B cell (primary cell): ENCODE measurements at regions not wholly inside any gene's neighbourhood (a gene's known extent, or its start where the extent isn't known, plus 50 kb on each side); places are given as distances from the start of the nearest gene placed in this dataset.

ENCODE experiments used
- ATAC-seq: fragments of 200-7000 bp; cut with Tn5 transposase; one replicate; pipeline ENCODE4 v1.10.0; 2021; ENCODE audit warnings: low read depth, mild to moderate bottlenecking, moderate number of reproducible peaks, moderate library complexity
- CTCF ChIA-PET: fragments of 350-600 bp; sonication (Branson Sonifier 250); formaldehyde crosslinking; loops from one replicate; lab custom pipeline; 2021; ENCODE audit warnings: antibody characterized with exemption, inconsistent platforms; lab: Charles Lee
- POLR2A ChIA-PET: fragments of 350-600 bp; sonication (Branson Sonifier 250); formaldehyde crosslinking; loops from one replicate; lab custom pipeline; 2021; ENCODE audit warnings: antibody characterized with exemption; lab: Charles Lee
- DNase-seq: peaks from one replicate; pipeline ENCODE4 v3.0.0; 2013
- H2AFZ ChIP-seq: 2 replicates; pipeline ENCODE4 v1.6.1; 2012; ENCODE audit warnings: mild to moderate bottlenecking, low read depth, low read length; ENCODE audit not compliant: insufficient read depth, poor library complexity, severe bottlenecking
- H3K27ac ChIP-seq, 2 donors: 1 replicate in 1 of 2; 2 replicates in 1 of 2; pipeline ENCODE4 v1.5.1; 2012 to 2013; ENCODE audit warnings: low read length in 2 of 2, mild to moderate bottlenecking in 2 of 2, moderate library complexity in 1 of 2
- H3K27me3 ChIP-seq, 4 experiments: fragments of 200-600 bp in 1 of 4; sonication (generic) in 1 of 4; replicated peaks in 1 of 4; 1 replicate in 2 of 4; 2 replicates in 2 of 4; pipeline versions ENCODE4 v1.6.1 to v1.7.0; 2013 to 2016; ENCODE audit warnings: low read length in 3 of 4, mild to moderate bottlenecking in 2 of 4, mixed read lengths in 1 of 4, moderate library complexity in 1 of 4; ENCODE audit not compliant: insufficient read depth in 4 of 4, control insufficient read depth in 3 of 4; ENCODE audit errors: control extremely low read depth in 1 of 4
- H3K36me3 ChIP-seq, 2 experiments: replicated peaks in 1 of 2; 1 replicate in 1 of 2; 2 replicates in 1 of 2; pipeline versions ENCODE4 v1.6.1 to v1.7.1; 2013; ENCODE audit warnings: low read length in 1 of 2; ENCODE audit not compliant: insufficient read depth in 2 of 2, control insufficient read depth in 1 of 2; ENCODE audit errors: control extremely low read depth in 1 of 2, extremely low read depth in 1 of 2
- H3K4me1 ChIP-seq, 2 donors: fragments of 200-600 bp in 1 of 2; sonication (generic) in 1 of 2; 1 replicate in 1 of 2; 2 replicates in 1 of 2; pipeline versions ENCODE4 v1.5.1 to v1.6.1; 2013 to 2017; ENCODE audit warnings: low read length in 2 of 2; ENCODE audit not compliant: control insufficient read depth in 2 of 2, insufficient read depth in 2 of 2
- H3K4me2 ChIP-seq: replicated peaks from 2 replicates; pipeline ENCODE3; 2012; ENCODE audit warnings: mild to moderate bottlenecking, low read depth, low read length; ENCODE audit not compliant: poor library complexity, severe bottlenecking
- H3K4me3 ChIP-seq, 5 experiments: fragments of 200-600 bp in 1 of 5; sonication (generic) in 1 of 5; 1 replicate in 3 of 5; 2 replicates in 2 of 5; pipeline versions ENCODE4 v1.5.1 to v1.7.0; 2011 to 2016; ENCODE audit warnings: low read length in 4 of 5, mild to moderate bottlenecking in 4 of 5, low read depth in 2 of 5, control low read depth in 1 of 5, moderate library complexity in 1 of 5; ENCODE audit not compliant: insufficient read depth in 1 of 5; ENCODE audit errors: control extremely low read depth in 1 of 5, extremely low read depth in 1 of 5
- H3K79me2 ChIP-seq: fragments of 200-600 bp; sonication (generic); one replicate; pipeline ENCODE4 v1.6.0; 2016; ENCODE audit warnings: low read length; ENCODE audit not compliant: control insufficient read depth, insufficient read depth
- H3K9ac ChIP-seq: fragments of 200-600 bp; sonication (generic); 2 replicates; pipeline ENCODE4 v1.6.1; 2017; ENCODE audit warnings: mild to moderate bottlenecking, low read length, moderate library complexity
- H3K9me3 ChIP-seq, 3 donors: one replicate each; pipeline versions ENCODE4 v1.6.1 to v1.7.1; 2013; ENCODE audit warnings: low read length in 2 of 3; ENCODE audit not compliant: control insufficient read depth in 2 of 3, insufficient read depth in 1 of 3; ENCODE audit errors: control extremely low read depth in 1 of 3
- H4K20me1 ChIP-seq: 2 replicates; pipeline ENCODE4 v1.6.0; 2012; ENCODE audit warnings: mild to moderate bottlenecking, low read length; ENCODE audit not compliant: insufficient read depth, control insufficient read depth, poor library complexity, severe bottlenecking
- H3K27ac Mint-ChIP-seq: one replicate; pipeline ENCODE4 v1.8.0; 2021; ENCODE audit warnings: mixed read lengths
- H3K27me3 Mint-ChIP-seq: one replicate; pipeline ENCODE4 v1.8.0; 2021; ENCODE audit warnings: mixed read lengths
- H3K4me1 Mint-ChIP-seq: one replicate; pipeline ENCODE4 v1.8.0; 2021; ENCODE audit warnings: mixed read lengths
- H3K4me3 Mint-ChIP-seq: one replicate; pipeline ENCODE4 v1.8.0; 2021; ENCODE audit warnings: mixed read lengths
- H3K9me3 Mint-ChIP-seq: one replicate; pipeline ENCODE4 v1.8.0; 2022; ENCODE audit warnings: mixed read lengths; ENCODE audit not compliant: insufficient read depth
- EZH2 ChIP-seq: IDR thresholded peaks from 2 replicates; pipeline ENCODE4 v1.6.1; 2012; ENCODE audit warnings: borderline replicate concordance, low read depth, mild to moderate bottlenecking, moderate library complexity, low read length; ENCODE audit not compliant: insufficient read depth, poor library complexity, severe bottlenecking
- WGBS: methylation state at CpG from one replicate; pipeline ENCODE4 v1.1.5; 2013; ENCODE audit warnings: missing lambda C conversion rate; ENCODE audit not compliant: insufficient coverage; 5-methylcytosine and 5-hydroxymethylcytosine counted together
- intact Hi-C: fragments of 100-400 bp; cut with micrococcal nuclease; formaldehyde crosslinking; loops from one replicate; pipeline ENCODE4 v1.10.0; 2022
- TF ChIP-seq, protein P1 (sequence below): fragments of 200-600 bp; IDR thresholded peaks from one replicate; pipeline ENCODE4 v1.8.0; 2022; ENCODE audit warnings: antibody characterized with exemption, mild to moderate bottlenecking

DNA sequence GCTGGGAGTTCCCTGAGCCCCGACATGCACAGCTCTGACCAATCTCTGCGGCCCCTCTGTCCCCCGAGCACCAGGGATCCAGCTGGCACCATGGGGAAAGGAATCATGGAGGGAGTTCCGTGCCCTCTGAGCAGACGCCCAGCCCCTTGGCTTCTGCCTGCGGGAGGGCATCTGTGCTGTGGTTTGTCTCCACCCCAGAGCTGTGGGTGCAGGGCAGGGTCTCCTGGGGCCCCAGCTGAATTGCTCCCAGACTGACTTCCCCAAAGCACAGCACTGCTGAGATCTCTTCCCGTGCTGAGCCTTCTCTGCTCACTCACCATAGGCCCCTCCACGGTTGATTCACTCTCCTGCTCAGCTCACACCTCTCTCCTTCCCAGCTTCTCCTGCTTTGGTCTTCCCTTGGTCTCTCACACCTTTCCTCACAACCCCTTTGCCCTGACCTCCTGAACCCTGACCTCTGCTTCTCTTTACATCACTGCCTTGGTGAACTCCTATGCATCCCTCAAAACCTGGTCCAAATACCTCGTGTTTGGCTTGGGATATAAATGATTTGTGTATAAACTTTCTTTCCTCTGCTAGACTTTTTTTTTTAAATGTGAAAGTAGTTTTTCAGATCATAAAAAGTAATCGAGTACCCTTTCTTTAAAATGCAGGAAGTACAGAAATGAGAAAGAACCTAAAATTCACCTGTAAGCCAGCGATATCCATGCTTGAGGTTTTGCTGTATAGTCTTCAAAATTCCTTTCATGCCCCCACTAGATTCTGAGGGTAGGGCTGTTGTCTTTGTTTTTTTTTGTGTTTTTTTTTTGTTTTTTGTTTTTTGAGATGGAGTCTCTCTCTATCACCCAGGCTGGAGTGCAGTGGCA is 265.3 kb downstream of the SEC14L1 start:
- Histone ChIP-seq H3K27ac (peak overlapping the region; percentile 84 to 90), H3K36me3 (peaks cover 0 to 13% of the 10 kb centered on the region in 2 experiments), H3K4me1 (peaks cover 88 to 100% of the 10 kb centered on the region in 2 donors), H3K9me3 (no peaks in the 10 kb centered on the region), H4K20me1 (no peaks in the 10 kb centered on the region), H3K9ac (peak overlapping the region; percentile 71), H2AFZ (no peak overlapping the region), H3K27me3 (no peaks in the 10 kb centered on the region), H3K79me2 (peaks cover 83% of the 10 kb centered on the region), H3K4me3 (peak overlapping the region; percentile 47 to 72 (median 63)), H3K4me2 (peak overlapping the region; percentile 87)
- DNase-seq: peak; percentile 78
- H3K4me1 Mint-ChIP-seq: peaks cover 88% of the 10 kb centered on the region
- POLR2A ChIA-PET: interaction anchor here (0.8 to 5.7 kb wide), 16 partner anchors 15 to 89 kb away, joined by 3 to 51 read pairs (median 10); no protein-coding TSS in a partner anchor
- no peaks in the 10 kb centered on the region for H3K9me3 Mint-ChIP-seq
- H3K4me3 Mint-ChIP-seq: peak overlapping the region; percentile 93
- intact Hi-C loops: loop anchor here (1.0 to 10.0 kb wide), 6 partner anchors 15 to 549 kb away; partner anchors contain the start of gene TNRC6C
- no peaks in the 10 kb centered on the region for H3K27me3 Mint-ChIP-seq
- ATAC-seq: peak; percentile 69
- CTCF ChIA-PET: interaction anchor here (0.6 to 25.8 kb wide), 13 partner anchors 27 to 552 kb away, joined by 3 to 699 read pairs (median 5); partner anchors contain the start of gene TNRC6C
- WGBS: 7% methylated on average over 10 of the region's 11 CpGs
- no peak for TF ChIP-seq EZH2
- TF ChIP-seq, protein P1, sequence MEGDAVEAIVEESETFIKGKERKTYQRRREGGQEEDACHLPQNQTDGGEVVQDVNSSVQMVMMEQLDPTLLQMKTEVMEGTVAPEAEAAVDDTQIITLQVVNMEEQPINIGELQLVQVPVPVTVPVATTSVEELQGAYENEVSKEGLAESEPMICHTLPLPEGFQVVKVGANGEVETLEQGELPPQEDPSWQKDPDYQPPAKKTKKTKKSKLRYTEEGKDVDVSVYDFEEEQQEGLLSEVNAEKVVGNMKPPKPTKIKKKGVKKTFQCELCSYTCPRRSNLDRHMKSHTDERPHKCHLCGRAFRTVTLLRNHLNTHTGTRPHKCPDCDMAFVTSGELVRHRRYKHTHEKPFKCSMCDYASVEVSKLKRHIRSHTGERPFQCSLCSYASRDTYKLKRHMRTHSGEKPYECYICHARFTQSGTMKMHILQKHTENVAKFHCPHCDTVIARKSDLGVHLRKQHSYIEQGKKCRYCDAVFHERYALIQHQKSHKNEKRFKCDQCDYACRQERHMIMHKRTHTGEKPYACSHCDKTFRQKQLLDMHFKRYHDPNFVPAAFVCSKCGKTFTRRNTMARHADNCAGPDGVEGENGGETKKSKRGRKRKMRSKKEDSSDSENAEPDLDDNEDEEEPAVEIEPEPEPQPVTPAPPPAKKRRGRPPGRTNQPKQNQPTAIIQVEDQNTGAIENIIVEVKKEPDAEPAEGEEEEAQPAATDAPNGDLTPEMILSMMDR: no peak
- peak overlapping the region; percentile 95 for H3K27ac Mint-ChIP-seq
